ENCODE measurements at regions not wholly inside any gene's neighbourhood (a gene's known extent, or its start where the extent isn't known, plus 50 kb on each side); places are given as distances from the start of the nearest gene placed in this dataset.

- CTCF ChIA-PET: no interaction called here
- POLR2A ChIA-PET: no interaction called here
- TF ChIP-seq REST (IDR thresholded peaks at IDR 0.05): no peak
- no peak for TF ChIP-seq KDM1A (IDR thresholded peaks at IDR 0.05; ENCODE audit: low read depth)
- TF ChIP-seq CTCF (IDR thresholded peaks at IDR 0.05): no peak
- no peak for TF ChIP-seq ZNF302 (CRISPR knock-in tag; IDR thresholded peaks at IDR 0.05)
- no peak for TF ChIP-seq CHD2 (IDR thresholded peaks at IDR 0.05; ENCODE audit: low read length, partially characterized antibody)
- no peak for TF ChIP-seq POLR2AphosphoS2 (conservative IDR thresholded peaks at IDR 0.05; ENCODE audit: low read length)
- no peak for TF ChIP-seq JUN (IDR thresholded peaks at IDR 0.05)
- no peak for TF ChIP-seq TFCP2L1 (CRISPR knock-in tag; IDR thresholded peaks at IDR 0.05)
- no peak for TF ChIP-seq CHD4 (IDR thresholded peaks at IDR 0.05; ENCODE audit: borderline replicate concordance)
- TF ChIP-seq PBX3 (IDR thresholded peaks at IDR 0.05): no peak
- no peak for TF ChIP-seq EHF (CRISPR knock-in tag; IDR thresholded peaks at IDR 0.05)
- no peak for TF ChIP-seq MAZ (IDR thresholded peaks at IDR 0.05; ENCODE audit: borderline replicate concordance, low read depth, low read length)
- no peak for TF ChIP-seq KDM5A (IDR thresholded peaks at IDR 0.05)
- TF ChIP-seq RCOR1 (IDR thresholded peaks at IDR 0.05; ENCODE audit: low read depth, low read length): no peak
- TF ChIP-seq EP300 (IDR thresholded peaks at IDR 0.05): no peak
- no peak for TF ChIP-seq ESRRA (IDR thresholded peaks at IDR 0.05; ENCODE audit: borderline replicate concordance, low read length)
- no peak for TF ChIP-seq CEBPB (IDR thresholded peaks at IDR 0.05)
- TF ChIP-seq FOXS1 (CRISPR knock-in tag; IDR thresholded peaks at IDR 0.05): no peak
- TF ChIP-seq HOXA7 (CRISPR knock-in tag; IDR thresholded peaks at IDR 0.05): no peak
- DNase-seq (ENCODE audit: low read depth in 1 of 2, low spot score in 1 of 2): no peak
- WGBS (ENCODE audit: missing lambda C conversion rate): 3% methylated on average over 5 of the region's 5 CpGs
- H3K4me3 ChIP-seq: no peak overlapping the region
- no peak overlapping the region for H3K27ac ChIP-seq
- H3K4me1 ChIP-seq: no peaks in the 10 kb centered on the region
- no peak overlapping the region for H3K4me2 ChIP-seq
- no peaks in the 10 kb centered on the region for H3K9me3 ChIP-seq
- ATAC-seq: no peak
- no peak for FAIRE-seq
Observed at GRCh38 chrX:122252454-122252853, 931.6 kb upstream of the GRIA3 start.

GRCh38 chrX:122268353-122268752, 915.7 kb upstream of the GRIA3 start:
- ChIA-PET POLR2A (no interaction called here), CTCF (no interaction called here)
- no peak overlapping the region for H3K4me2 ChIP-seq
- DNase-seq (ENCODE audit: low read depth in 1 of 2, low spot score in 1 of 2) (no peak), ATAC-seq (no peak), FAIRE-seq (peak; percentile 51)
- H3K9me3 ChIP-seq: no peaks in the 10 kb centered on the region
- TF ChIP-seq CHD4 (IDR thresholded peaks at IDR 0.05; ENCODE audit: borderline replicate concordance): no peak
- no peak for TF ChIP-seq HEYL (CRISPR knock-in tag; IDR thresholded peaks at IDR 0.05)
- TF ChIP-seq POLR2A (IDR thresholded peaks at IDR 0.05; ENCODE audit: low read length): no peak
- TF ChIP-seq EHMT2 (IDR thresholded peaks at IDR 0.05; ENCODE audit: low read depth): no peak
- no peak for TF ChIP-seq JUN (IDR thresholded peaks at IDR 0.05)
- TF ChIP-seq NR3C1 (IDR thresholded peaks at IDR 0.05): no peak
- TF ChIP-seq RNF2 (IDR thresholded peaks at IDR 0.05; ENCODE audit: borderline replicate concordance, low read depth): no peak
- TF ChIP-seq CBX2 (IDR thresholded peaks at IDR 0.05; ENCODE audit: borderline replicate concordance, low read depth): no peak
- no peak for TF ChIP-seq HOXB5 (CRISPR knock-in tag; IDR thresholded peaks at IDR 0.05)
- TF ChIP-seq ZFP36 (IDR thresholded peaks at IDR 0.05; ENCODE audit: borderline replicate concordance, partially characterized antibody): no peak
- TF ChIP-seq HES2 (IDR thresholded peaks at IDR 0.05): no peak
- TF ChIP-seq HOXA7 (CRISPR knock-in tag; IDR thresholded peaks at IDR 0.05): no peak
- TF ChIP-seq ZC3H11A (IDR thresholded peaks at IDR 0.05): no peak
- no peak overlapping the region for H3K27ac ChIP-seq
- no peaks in the 10 kb centered on the region for H3K4me1 ChIP-seq
- no peak overlapping the region for H3K4me3 ChIP-seq
